PFSK-1 (cell line): ENCODE measurements at regions not wholly inside any gene's neighbourhood (a gene's known extent, or its start where the extent isn't known, plus 50 kb on each side); places are given as distances from the start of the nearest gene placed in this dataset.

Experiments used
- FOXP2 ChIP-seq: optimal IDR thresholded peaks from 2 replicates; pipeline ENCODE3; 2011; ENCODE audit warnings: borderline replicate concordance, control low read depth, inconsistent platforms; ENCODE audit not compliant: insufficient read depth; ENCODE audit errors: extremely low read length, extremely low read depth
- POLR2AphosphoS5 ChIP-seq: IDR thresholded peaks from 2 replicates; pipeline ENCODE4 v1.6.1; 2012; ENCODE audit warnings: low read depth, mild to moderate bottlenecking, control low read depth, low read length, moderate library complexity
- REST ChIP-seq, 2 experiments: IDR thresholded peaks; 2 replicates each; pipeline versions ENCODE4 v1.6.1 to v1.8.0; 2011 to 2012; ENCODE audit warnings: low read depth in 2 of 2, low read length in 2 of 2, control low read depth in 1 of 2, inconsistent platforms in 1 of 2, mild to moderate bottlenecking in 1 of 2, moderate library complexity in 1 of 2; ENCODE audit not compliant: insufficient read depth in 1 of 2
- SIN3A ChIP-seq: IDR thresholded peaks from 2 replicates; pipeline ENCODE4 v1.6.1; 2012; ENCODE audit warnings: mild to moderate bottlenecking, low read length, moderate library complexity, borderline replicate concordance; ENCODE audit not compliant: insufficient read depth
- TAF1 ChIP-seq: IDR thresholded peaks from 2 replicates; pipeline ENCODE4 v1.6.1; 2012; ENCODE audit warnings: low read length, control low read depth, borderline replicate concordance; ENCODE audit not compliant: insufficient read depth

DNA sequence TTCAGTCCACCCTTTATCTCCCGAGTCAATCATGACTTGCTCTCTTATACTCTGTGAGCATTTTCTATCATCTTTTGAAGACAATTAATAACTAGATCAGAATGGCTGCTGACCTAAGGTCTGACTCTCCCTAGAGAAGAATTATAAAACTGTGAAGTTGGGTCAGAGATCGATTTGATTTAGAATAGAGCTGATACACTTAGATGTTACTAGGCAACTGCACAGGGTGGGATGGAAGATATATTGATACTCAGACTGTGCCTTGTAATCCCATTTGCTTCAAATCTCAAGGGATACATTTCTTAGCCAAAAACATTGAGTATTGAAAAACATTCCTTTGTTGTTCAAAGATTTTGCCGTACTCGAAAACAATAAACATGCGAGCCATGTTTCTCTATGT is 106.0 kb upstream of the NMUR2 start:
- no peak for TF ChIP-seq REST (IDR thresholded peaks at IDR 0.05; ENCODE audit: insufficient read depth in 1 of 2, low read depth in 2 of 2, low read length in 2 of 2)
- no peak for TF ChIP-seq TAF1
- TF ChIP-seq FOXP2, result no peak
- no peak for TF ChIP-seq POLR2AphosphoS5
- TF ChIP-seq SIN3A, result no peak

DNA sequence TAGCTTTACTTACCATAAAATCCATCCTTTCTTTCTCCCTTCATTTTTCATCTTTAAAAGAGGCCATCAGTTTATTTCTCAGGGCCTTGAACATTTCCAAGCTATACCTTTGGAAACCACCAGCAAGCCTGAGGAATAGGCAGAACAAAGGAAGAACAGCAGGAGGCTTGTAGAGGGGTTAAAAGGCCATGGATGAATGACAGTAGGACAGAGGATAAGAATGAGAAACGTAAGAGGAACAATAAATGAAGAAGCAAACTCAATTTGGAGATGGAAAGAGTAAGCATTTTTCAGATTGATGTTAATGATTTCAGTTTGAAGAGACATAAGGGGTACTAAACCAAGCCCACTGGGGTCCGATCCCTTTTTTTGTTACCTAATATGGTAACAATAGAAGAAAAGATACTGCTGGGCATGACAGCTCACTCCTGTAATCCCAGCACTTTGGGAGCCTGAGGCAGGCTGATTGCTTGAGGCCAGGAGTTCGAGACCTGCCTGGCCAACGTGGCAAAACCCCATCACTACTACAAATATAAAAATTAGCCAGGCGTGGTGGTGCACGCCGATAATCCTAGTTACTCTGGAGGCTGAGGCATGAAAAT is 106.6 kb upstream of the NMUR2 start:
- no peak for TF ChIP-seq POLR2AphosphoS5
- TF ChIP-seq SIN3A, result no peak
- TF ChIP-seq REST (IDR thresholded peaks at IDR 0.05; ENCODE audit: insufficient read depth in 1 of 2, low read depth in 2 of 2, low read length in 2 of 2), result no peak
- TF ChIP-seq FOXP2, result no peak
- no peak for TF ChIP-seq TAF1

DNA sequence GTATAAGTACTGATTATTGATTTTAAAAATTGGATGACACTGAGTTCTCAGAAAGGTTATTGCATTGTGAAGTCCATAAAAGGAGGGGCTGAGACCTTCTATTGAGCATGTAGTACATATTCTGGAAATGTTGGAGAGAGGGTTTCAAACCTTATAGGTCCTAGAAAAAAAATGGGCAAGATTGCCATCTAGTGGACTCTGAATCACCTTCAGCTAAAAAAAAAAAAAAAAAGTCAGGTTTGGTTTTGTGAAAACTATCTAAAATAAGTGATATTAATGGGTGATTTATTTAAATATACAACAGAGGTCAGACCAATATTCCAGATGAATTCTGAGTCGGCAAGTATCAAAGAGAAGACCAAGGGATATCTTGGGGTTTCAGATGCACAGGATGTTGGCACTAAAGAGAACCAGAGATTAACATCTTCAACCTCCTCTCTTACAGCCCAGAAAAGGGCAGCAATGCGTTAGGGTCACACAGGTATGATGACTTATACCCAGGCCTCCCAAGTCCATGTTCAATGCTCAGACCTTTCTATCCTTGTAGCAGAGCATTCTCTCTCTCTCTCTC is 109.8 kb upstream of the NMUR2 start:
- no peak for TF ChIP-seq REST (IDR thresholded peaks at IDR 0.05; ENCODE audit: insufficient read depth in 1 of 2, low read depth in 2 of 2, low read length in 2 of 2)
- no peak for TF ChIP-seq FOXP2
- no peak for TF ChIP-seq SIN3A
- no peak for TF ChIP-seq POLR2AphosphoS5
- TF ChIP-seq TAF1, result no peak

DNA sequence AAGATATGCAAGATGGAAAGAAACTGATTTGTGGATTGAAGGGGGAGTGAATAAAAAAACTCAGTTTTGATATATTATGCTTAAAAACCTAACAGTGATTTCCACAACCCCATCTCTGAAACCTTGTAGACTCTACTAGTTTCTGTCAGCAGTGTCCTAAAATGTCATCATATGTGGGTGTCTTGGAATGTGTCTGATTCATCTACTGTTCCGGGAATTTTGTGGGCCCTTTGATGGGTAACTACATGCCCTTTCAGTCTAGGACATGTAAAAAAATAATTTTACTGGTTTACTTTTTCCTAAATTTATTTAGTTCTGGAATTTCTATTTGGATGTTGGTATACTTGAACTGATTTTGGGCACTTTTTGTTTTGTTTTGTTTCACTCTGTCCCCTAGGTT is 118.9 kb upstream of the NMUR2 start:
- TF ChIP-seq SIN3A, result no peak
- no peak for TF ChIP-seq POLR2AphosphoS5
- TF ChIP-seq REST (IDR thresholded peaks at IDR 0.05; ENCODE audit: insufficient read depth in 1 of 2, low read depth in 2 of 2, low read length in 2 of 2), result no peak
- no peak for TF ChIP-seq TAF1
- no peak for TF ChIP-seq FOXP2
